Effector CD4-positive, alpha-beta T cell (primary cell): ENCODE measurements at regions not wholly inside any gene's neighbourhood (a gene's known extent, or its start where the extent isn't known, plus 50 kb on each side); places are given as distances from the start of the nearest gene placed in this dataset.

ENCODE experiments used
- DNase-seq: peaks from one replicate; pipeline ENCODE4 v3.0.0-alpha.2; 2020

- DNase-seq: no peak
Observed at GRCh38 chr6:138550346-138550767, 51.1 kb upstream of the NHSL1 start.

GRCh38 chr6:138554146-138554545 lies 54.9 kb upstream of the NHSL1 start:
- no peak for DNase-seq

GRCh38 chr6:138555421-138555988 lies 56.2 kb upstream of the NHSL1 start:
- DNase-seq: no peak

GRCh38 chr6:138557147-138557546 lies 57.9 kb upstream of the NHSL1 start:
- DNase-seq: no peak

GRCh38 chr6:138559143-138559542 lies 59.8 kb upstream of the NHSL1 start:
- DNase-seq: no peak

GRCh38 chr6:138560130-138560860 lies 61.0 kb upstream of the NHSL1 start:
- no peak for DNase-seq

- no peak for DNase-seq
Observed at GRCh38 chr6:138562691-138563090, 63.4 kb upstream of the NHSL1 start.

GRCh38 chr6:138563231-138563630 lies 63.9 kb upstream of the NHSL1 start:
- DNase-seq: no peak

GRCh38 chr6:138563650-138564049 lies 64.4 kb upstream of the NHSL1 start:
- DNase-seq: no peak

GRCh38 chr6:138564170-138564721 lies 65.0 kb upstream of the NHSL1 start:
- DNase-seq: no peak

GRCh38 chr6:138567052-138567451 lies 67.8 kb upstream of the NHSL1 start:
- DNase-seq: no peak

- DNase-seq: no peak
Observed at GRCh38 chr6:138568997-138569396, 69.7 kb upstream of the NHSL1 start.

GRCh38 chr6:138569554-138569953 lies 70.3 kb upstream of the NHSL1 start:
- no peak for DNase-seq

- DNase-seq: no peak
Observed at GRCh38 chr6:138569970-138570724, 70.9 kb upstream of the NHSL1 start.

GRCh38 chr6:138570725-138571029 lies 71.4 kb upstream of the NHSL1 start:
- no peak for DNase-seq

GRCh38 chr6:138571181-138571580 lies 71.9 kb upstream of the NHSL1 start:
- DNase-seq: no peak

GRCh38 chr6:138571585-138572166 lies 72.4 kb upstream of the NHSL1 start:
- DNase-seq: no peak

GRCh38 chr6:138572167-138572875 lies 73.0 kb upstream of the NHSL1 start:
- DNase-seq: no peak

- DNase-seq: no peak
Observed at GRCh38 chr6:138572885-138573284, 73.6 kb upstream of the NHSL1 start.

- no peak for DNase-seq
Observed at GRCh38 chr6:138575257-138575656, 76.0 kb upstream of the NHSL1 start.

- no peak for DNase-seq
Observed at GRCh38 chr6:138576313-138576712, 77.0 kb upstream of the NHSL1 start.

GRCh38 chr6:138577151-138577915 lies 78.0 kb upstream of the NHSL1 start:
- no peak for DNase-seq
